GM19328 (cell line): ENCODE measurements at regions not wholly inside any gene's neighbourhood (a gene's known extent, or its start where the extent isn't known, plus 50 kb on each side); places are given as distances from the start of the nearest gene placed in this dataset.
"Not testable (repeated sequence)": the region's sequence is repeated elsewhere in the genome, so short reads cannot be mapped to it uniquely, and the experiment has no call there.

ENCODE experiments used
- ATAC-seq: cut with Tn5 transposase; IDR thresholded peaks from one replicate; pipeline ENCODE4 v1.9.1; 2021; ENCODE audit warnings: mild to moderate bottlenecking, moderate library complexity; ENCODE audit not compliant: unreplicated experiment

- no peak for ATAC-seq
Measured at GRCh38 chrX:123036401-123036800, 147.7 kb upstream of the GRIA3 start.

- ATAC-seq: no peak
Measured at GRCh38 chrX:123049071-123049625, 134.9 kb upstream of the GRIA3 start.

GRCh38 chrX:123060986-123061385, 123.1 kb upstream of the GRIA3 start:
- ATAC-seq: no peak

GRCh38 chrX:123064053-123064452, 120.0 kb upstream of the GRIA3 start:
- no peak for ATAC-seq

GRCh38 chrX:123072686-123073385, 111.2 kb upstream of the GRIA3 start:
- no peak for ATAC-seq

- ATAC-seq: no peak
Measured at GRCh38 chrX:123075947-123076561, 108.0 kb upstream of the GRIA3 start.

GRCh38 chrX:123077631-123078030, 106.4 kb upstream of the GRIA3 start:
- ATAC-seq: no peak

GRCh38 chrX:123080065-123080464, 104.0 kb upstream of the GRIA3 start:
- no peak for ATAC-seq

- no peak for ATAC-seq
Measured at GRCh38 chrX:123081776-123082175, 102.3 kb upstream of the GRIA3 start.

GRCh38 chrX:123083924-123084323, 100.2 kb upstream of the GRIA3 start:
- no peak for ATAC-seq

GRCh38 chrX:123084797-123085196, 99.3 kb upstream of the GRIA3 start:
- ATAC-seq: no peak

- ATAC-seq: no peak
Measured at GRCh38 chrX:123085311-123085940, 98.7 kb upstream of the GRIA3 start.

- ATAC-seq: no peak
Measured at GRCh38 chrX:123086768-123087167, 97.3 kb upstream of the GRIA3 start.

- no peak for ATAC-seq
Measured at GRCh38 chrX:123087326-123087725, 96.8 kb upstream of the GRIA3 start.

GRCh38 chrX:123088331-123088730, 95.7 kb upstream of the GRIA3 start:
- no peak for ATAC-seq

GRCh38 chrX:123088930-123089329, 95.1 kb upstream of the GRIA3 start:
- ATAC-seq: no peak

- no peak for ATAC-seq
Measured at GRCh38 chrX:123093792-123094191, 90.3 kb upstream of the GRIA3 start.

GRCh38 chrX:123108513-123109427, 75.3 kb upstream of the GRIA3 start:
- no peak for ATAC-seq

- ATAC-seq: no peak
Measured at GRCh38 chrX:123121241-123121640, 62.8 kb upstream of the GRIA3 start.

GRCh38 chrX:123129805-123130204, 54.3 kb upstream of the GRIA3 start:
- ATAC-seq: not testable (repeated sequence)
